SK-N-SH (cell line): ENCODE measurements at regions not wholly inside any gene's neighbourhood (a gene's known extent, or its start where the extent isn't known, plus 50 kb on each side); places are given as distances from the start of the nearest gene placed in this dataset.

Experiments
- ELF1 ChIP-seq: IDR thresholded peaks from 2 replicates; pipeline ENCODE4 v1.4.0; 2012
- NFIC ChIP-seq: IDR thresholded peaks from 2 replicates; pipeline ENCODE4 v1.4.0; 2012; ENCODE audit warnings: borderline replicate concordance
- RAD21 ChIP-seq: IDR thresholded peaks from 2 replicates; pipeline ENCODE4 v1.6.1; 2012; ENCODE audit warnings: mild to moderate bottlenecking, low read length
- RFX5 ChIP-seq: IDR thresholded peaks from 2 replicates; pipeline ENCODE4 v1.6.1; 2012; ENCODE audit warnings: mild to moderate bottlenecking, improper control_type of control experiment, low read length
- TF ChIP-seq, protein P1 (sequence below): fragments of 200-600 bp; sonication (generic); IDR thresholded peaks from 2 replicates; pipeline ENCODE4 v1.6.1; 2017; ENCODE audit warnings: antibody characterized with exemption, mild to moderate bottlenecking, moderate library complexity
- TF ChIP-seq, protein P2 (sequence below): IDR thresholded peaks from 2 replicates; pipeline ENCODE4 v1.6.1; 2012; ENCODE audit warnings: mild to moderate bottlenecking, low read depth, low read length, moderate library complexity
- TF ChIP-seq, protein P3 (sequence below): IDR thresholded peaks from 2 replicates; pipeline ENCODE4 v1.4.0; 2012; ENCODE audit warnings: low read depth, borderline replicate concordance
- TF ChIP-seq, protein P4 (sequence below): IDR thresholded peaks from 2 replicates; pipeline ENCODE4 v1.4.0; 2012; ENCODE audit warnings: low read depth, borderline replicate concordance

DNA sequence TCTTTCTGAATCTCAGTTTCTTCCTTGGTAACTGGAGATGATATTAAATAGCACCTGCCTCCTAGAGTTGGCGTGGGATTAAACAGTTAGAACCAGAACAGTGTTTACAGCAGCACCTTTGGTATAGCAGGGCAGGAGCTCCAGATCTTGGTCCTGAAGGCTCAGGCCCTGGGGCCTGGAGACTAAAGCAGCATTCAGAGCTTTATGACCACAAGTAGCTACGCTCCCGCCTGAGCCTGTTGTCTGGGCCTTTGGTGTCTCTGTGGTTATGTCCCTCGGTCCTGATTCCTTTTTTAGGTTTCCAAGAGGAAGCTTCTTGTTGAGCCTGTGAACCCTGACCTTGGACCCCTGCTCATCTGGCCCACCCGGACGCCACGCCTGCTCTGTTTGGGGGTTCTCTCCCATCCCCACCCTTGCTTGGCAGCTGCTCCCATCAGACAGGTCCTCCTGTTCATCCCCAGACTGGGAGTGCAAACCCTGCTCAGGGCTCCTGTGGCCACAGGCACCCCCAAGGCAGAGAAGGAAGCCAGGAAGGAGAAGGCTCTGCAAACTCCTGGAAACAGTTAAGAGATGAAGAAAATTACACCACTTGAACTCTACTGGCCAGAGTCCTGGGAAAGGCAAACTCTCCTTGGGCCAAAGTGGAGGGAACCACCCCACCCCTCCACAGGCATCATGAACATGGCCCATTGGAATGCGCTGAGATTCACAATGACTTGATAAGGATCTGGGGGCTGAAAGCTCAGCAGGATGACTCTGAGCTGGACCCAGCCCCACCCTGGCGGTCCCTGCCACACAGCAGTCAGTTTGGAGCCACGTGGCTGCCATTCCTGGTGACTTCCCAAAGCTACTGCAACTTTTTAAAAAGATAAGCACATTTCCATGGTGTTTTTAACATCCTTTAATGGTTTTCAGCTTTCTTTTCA lies 50.1 kb upstream of the TMEM72 start:
- TF ChIP-seq, protein P1, sequence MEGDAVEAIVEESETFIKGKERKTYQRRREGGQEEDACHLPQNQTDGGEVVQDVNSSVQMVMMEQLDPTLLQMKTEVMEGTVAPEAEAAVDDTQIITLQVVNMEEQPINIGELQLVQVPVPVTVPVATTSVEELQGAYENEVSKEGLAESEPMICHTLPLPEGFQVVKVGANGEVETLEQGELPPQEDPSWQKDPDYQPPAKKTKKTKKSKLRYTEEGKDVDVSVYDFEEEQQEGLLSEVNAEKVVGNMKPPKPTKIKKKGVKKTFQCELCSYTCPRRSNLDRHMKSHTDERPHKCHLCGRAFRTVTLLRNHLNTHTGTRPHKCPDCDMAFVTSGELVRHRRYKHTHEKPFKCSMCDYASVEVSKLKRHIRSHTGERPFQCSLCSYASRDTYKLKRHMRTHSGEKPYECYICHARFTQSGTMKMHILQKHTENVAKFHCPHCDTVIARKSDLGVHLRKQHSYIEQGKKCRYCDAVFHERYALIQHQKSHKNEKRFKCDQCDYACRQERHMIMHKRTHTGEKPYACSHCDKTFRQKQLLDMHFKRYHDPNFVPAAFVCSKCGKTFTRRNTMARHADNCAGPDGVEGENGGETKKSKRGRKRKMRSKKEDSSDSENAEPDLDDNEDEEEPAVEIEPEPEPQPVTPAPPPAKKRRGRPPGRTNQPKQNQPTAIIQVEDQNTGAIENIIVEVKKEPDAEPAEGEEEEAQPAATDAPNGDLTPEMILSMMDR = no peak
- TF ChIP-seq RAD21 (no peak), RFX5 (no peak), NFIC (0 out of 2 replicates have a peak, but pooled peaks have one; percentile 10), ELF1 (no peak)
- TF ChIP-seq, protein P2, sequence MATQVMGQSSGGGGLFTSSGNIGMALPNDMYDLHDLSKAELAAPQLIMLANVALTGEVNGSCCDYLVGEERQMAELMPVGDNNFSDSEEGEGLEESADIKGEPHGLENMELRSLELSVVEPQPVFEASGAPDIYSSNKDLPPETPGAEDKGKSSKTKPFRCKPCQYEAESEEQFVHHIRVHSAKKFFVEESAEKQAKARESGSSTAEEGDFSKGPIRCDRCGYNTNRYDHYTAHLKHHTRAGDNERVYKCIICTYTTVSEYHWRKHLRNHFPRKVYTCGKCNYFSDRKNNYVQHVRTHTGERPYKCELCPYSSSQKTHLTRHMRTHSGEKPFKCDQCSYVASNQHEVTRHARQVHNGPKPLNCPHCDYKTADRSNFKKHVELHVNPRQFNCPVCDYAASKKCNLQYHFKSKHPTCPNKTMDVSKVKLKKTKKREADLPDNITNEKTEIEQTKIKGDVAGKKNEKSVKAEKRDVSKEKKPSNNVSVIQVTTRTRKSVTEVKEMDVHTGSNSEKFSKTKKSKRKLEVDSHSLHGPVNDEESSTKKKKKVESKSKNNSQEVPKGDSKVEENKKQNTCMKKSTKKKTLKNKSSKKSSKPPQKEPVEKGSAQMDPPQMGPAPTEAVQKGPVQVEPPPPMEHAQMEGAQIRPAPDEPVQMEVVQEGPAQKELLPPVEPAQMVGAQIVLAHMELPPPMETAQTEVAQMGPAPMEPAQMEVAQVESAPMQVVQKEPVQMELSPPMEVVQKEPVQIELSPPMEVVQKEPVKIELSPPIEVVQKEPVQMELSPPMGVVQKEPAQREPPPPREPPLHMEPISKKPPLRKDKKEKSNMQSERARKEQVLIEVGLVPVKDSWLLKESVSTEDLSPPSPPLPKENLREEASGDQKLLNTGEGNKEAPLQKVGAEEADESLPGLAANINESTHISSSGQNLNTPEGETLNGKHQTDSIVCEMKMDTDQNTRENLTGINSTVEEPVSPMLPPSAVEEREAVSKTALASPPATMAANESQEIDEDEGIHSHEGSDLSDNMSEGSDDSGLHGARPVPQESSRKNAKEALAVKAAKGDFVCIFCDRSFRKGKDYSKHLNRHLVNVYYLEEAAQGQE = no peak
- TF ChIP-seq, protein P3, sequence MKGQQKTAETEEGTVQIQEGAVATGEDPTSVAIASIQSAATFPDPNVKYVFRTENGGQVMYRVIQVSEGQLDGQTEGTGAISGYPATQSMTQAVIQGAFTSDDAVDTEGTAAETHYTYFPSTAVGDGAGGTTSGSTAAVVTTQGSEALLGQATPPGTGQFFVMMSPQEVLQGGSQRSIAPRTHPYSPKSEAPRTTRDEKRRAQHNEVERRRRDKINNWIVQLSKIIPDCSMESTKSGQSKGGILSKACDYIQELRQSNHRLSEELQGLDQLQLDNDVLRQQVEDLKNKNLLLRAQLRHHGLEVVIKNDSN = no peak
- TF ChIP-seq, protein P4, sequence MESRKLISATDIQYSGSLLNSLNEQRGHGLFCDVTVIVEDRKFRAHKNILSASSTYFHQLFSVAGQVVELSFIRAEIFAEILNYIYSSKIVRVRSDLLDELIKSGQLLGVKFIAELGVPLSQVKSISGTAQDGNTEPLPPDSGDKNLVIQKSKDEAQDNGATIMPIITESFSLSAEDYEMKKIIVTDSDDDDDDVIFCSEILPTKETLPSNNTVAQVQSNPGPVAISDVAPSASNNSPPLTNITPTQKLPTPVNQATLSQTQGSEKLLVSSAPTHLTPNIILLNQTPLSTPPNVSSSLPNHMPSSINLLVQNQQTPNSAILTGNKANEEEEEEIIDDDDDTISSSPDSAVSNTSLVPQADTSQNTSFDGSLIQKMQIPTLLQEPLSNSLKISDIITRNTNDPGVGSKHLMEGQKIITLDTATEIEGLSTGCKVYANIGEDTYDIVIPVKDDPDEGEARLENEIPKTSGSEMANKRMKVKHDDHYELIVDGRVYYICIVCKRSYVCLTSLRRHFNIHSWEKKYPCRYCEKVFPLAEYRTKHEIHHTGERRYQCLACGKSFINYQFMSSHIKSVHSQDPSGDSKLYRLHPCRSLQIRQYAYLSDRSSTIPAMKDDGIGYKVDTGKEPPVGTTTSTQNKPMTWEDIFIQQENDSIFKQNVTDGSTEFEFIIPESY = no peak
